Progenitor cell of endocrine pancreas (in vitro differentiated cells): ENCODE measurements at regions not wholly inside any gene's neighbourhood (a gene's known extent, or its start where the extent isn't known, plus 50 kb on each side); places are given as distances from the start of the nearest gene placed in this dataset.

Experiments
- DNase-seq: peaks from one replicate; pipeline ENCODE4 v3.0.0; 2021; ENCODE audit warnings: low spot score; ENCODE audit not compliant: unreplicated experiment
- H3K27ac Mint-ChIP-seq: 2 replicates; pipeline ENCODE4 v1.8.0; 2021; ENCODE audit warnings: mild to moderate bottlenecking, moderate library complexity, mixed read lengths
- H3K27me3 Mint-ChIP-seq: 2 replicates; pipeline ENCODE4 v1.8.0; 2021; ENCODE audit warnings: mixed read lengths
- H3K36me3 Mint-ChIP-seq: 2 replicates; pipeline ENCODE4 v1.8.0; 2022; ENCODE audit warnings: mixed read lengths; ENCODE audit not compliant: insufficient read depth
- H3K4me1 Mint-ChIP-seq: 2 replicates; pipeline ENCODE4 v1.8.0; 2021; ENCODE audit warnings: low read depth, mixed read lengths
- H3K4me3 Mint-ChIP-seq: 2 replicates; pipeline ENCODE4 v1.8.0; 2021; ENCODE audit warnings: low read depth, mild to moderate bottlenecking, moderate library complexity, mixed read lengths
- H3K9me3 Mint-ChIP-seq: 2 replicates; pipeline ENCODE4 v1.8.0; 2021; ENCODE audit warnings: low read depth, mixed read lengths
- CTCF ChIP-seq: fragments of 200-600 bp; sonication (generic); IDR thresholded peaks from one replicate; pipeline ENCODE4 v1.5.0; 2021; ENCODE audit warnings: antibody characterized with exemption, mild to moderate bottlenecking; ENCODE audit not compliant: unreplicated experiment

GRCh38 chr3:147312786-147313280 lies 93.5 kb downstream of the ZIC4 start:
- Mint-ChIP-seq H3K4me3 (no peak overlapping the region), H3K9me3 (no peaks in the 10 kb centered on the region), H3K27ac (no peak overlapping the region), H3K36me3 (no peaks in the 10 kb centered on the region), H3K4me1 (no peaks in the 10 kb centered on the region), H3K27me3 (no peaks in the 10 kb centered on the region)
- DNase-seq, result no peak
- no peak for TF ChIP-seq CTCF

GRCh38 chr3:147311716-147312115 lies 94.6 kb downstream of the ZIC4 start:
- Mint-ChIP-seq H3K36me3 (no peaks in the 10 kb centered on the region), H3K4me1 (no peaks in the 10 kb centered on the region), H3K4me3 (no peak overlapping the region), H3K9me3 (no peaks in the 10 kb centered on the region), H3K27me3 (no peaks in the 10 kb centered on the region), H3K27ac (no peak overlapping the region)
- DNase-seq, result no peak
- no peak for TF ChIP-seq CTCF

GRCh38 chr3:147305533-147306250 lies 100.7 kb downstream of the ZIC4 start:
- Mint-ChIP-seq H3K4me1 (no peaks in the 10 kb centered on the region), H3K27me3 (no peaks in the 10 kb centered on the region), H3K9me3 (no peaks in the 10 kb centered on the region), H3K27ac (no peak overlapping the region), H3K4me3 (no peak overlapping the region), H3K36me3 (no peaks in the 10 kb centered on the region)
- no peak for TF ChIP-seq CTCF
- no peak for DNase-seq

- TF ChIP-seq CTCF, result no peak
- no peak overlapping the region for H3K27ac Mint-ChIP-seq
- no peaks in the 10 kb centered on the region for H3K9me3 Mint-ChIP-seq
- H3K4me1 Mint-ChIP-seq, result no peaks in the 10 kb centered on the region
- H3K36me3 Mint-ChIP-seq, result no peaks in the 10 kb centered on the region
- H3K4me3 Mint-ChIP-seq, result no peak overlapping the region
- no peaks in the 10 kb centered on the region for H3K27me3 Mint-ChIP-seq
- DNase-seq, result no peak
These were observed 101.6 kb downstream of the ZIC4 start for GRCh38 chr3:147304756-147305155.

- Mint-ChIP-seq H3K27ac (no peak overlapping the region), H3K4me1 (no peaks in the 10 kb centered on the region), H3K27me3 (no peaks in the 10 kb centered on the region), H3K4me3 (no peak overlapping the region), H3K9me3 (no peaks in the 10 kb centered on the region), H3K36me3 (no peaks in the 10 kb centered on the region)
- no peak for DNase-seq
- TF ChIP-seq CTCF, result no peak
These were observed 104.6 kb downstream of the ZIC4 start for GRCh38 chr3:147301781-147302180.
